GM12878 (cell line): ENCODE measurements at regions not wholly inside any gene's neighbourhood (a gene's known extent, or its start where the extent isn't known, plus 50 kb on each side); places are given as distances from the start of the nearest gene placed in this dataset.

Experiments
- BMI1 ChIP-seq: fragments of 450-650 bp; IDR thresholded peaks from 2 replicates; pipeline ENCODE4 v1.6.1; 2016; ENCODE audit warnings: mild to moderate bottlenecking, moderate library complexity, borderline replicate concordance
- CEBPB ChIP-seq, 2 experiments: fragments of 150-350 bp in 1 of 2; IDR thresholded peaks; 2 replicates each; pipeline ENCODE4 v1.6.1; 2012 to 2014; ENCODE audit warnings: low read depth in 2 of 2, low read length in 2 of 2, borderline replicate concordance in 1 of 2, inconsistent platforms in 1 of 2
- CHD4 ChIP-seq: fragments of 200-600 bp; sonication (generic); IDR thresholded peaks from 2 replicates; pipeline ENCODE4 v1.6.1; 2016; ENCODE audit warnings: mild to moderate bottlenecking
- YY1 ChIP-seq: IDR thresholded peaks from 2 replicates; pipeline ENCODE4 v1.6.1; 2011; ENCODE audit warnings: low read depth, mild to moderate bottlenecking, low read length
- TF ChIP-seq, protein P1 (sequence below): IDR thresholded peaks from 2 replicates; pipeline ENCODE4 v1.6.1; 2012; ENCODE audit warnings: low read depth, low read length, improper control_type of control experiment
- TF ChIP-seq, protein P2 (sequence below): fragments of 450-650 bp; IDR thresholded peaks from 2 replicates; pipeline ENCODE4 v1.6.1; 2017; ENCODE audit warnings: mild to moderate bottlenecking, moderate library complexity
- TF ChIP-seq, protein P3 (sequence below), 3 experiments: IDR thresholded peaks in 2 of 3; conservative IDR thresholded peaks in 1 of 3; 2 replicates each; pipeline ENCODE4 v1.5.1; 2011; ENCODE audit warnings: low read depth in 3 of 3, low read length in 3 of 3, mild to moderate bottlenecking in 3 of 3, control low read depth in 2 of 3, moderate library complexity in 2 of 3, inconsistent platforms in 1 of 3, mixed read lengths in 1 of 3; ENCODE audit not compliant: control insufficient read depth in 2 of 3, insufficient read depth in 1 of 3; ENCODE audit errors: extremely low read depth in 1 of 3

DNA sequence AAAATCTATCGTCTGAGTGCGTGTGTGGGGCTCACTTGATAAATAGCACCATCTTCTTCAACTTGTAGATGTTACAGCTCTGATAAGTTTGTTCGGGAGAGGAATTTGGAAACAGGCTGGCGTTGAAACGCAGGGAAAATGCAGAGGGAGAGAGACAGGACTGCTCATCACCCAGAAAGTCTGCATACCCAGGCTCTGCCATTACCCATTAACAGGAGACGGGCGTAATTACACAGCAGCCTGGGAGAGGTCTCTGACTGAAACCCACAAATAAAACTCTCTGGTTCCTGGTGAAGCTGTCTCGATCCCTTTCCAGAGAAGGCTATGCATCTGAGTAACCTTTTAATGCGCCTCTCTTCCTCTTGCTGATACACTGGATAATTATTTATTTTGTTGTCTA lies 547.3 kb downstream of the BCL11B start (continued):
- TF ChIP-seq, protein P1, sequence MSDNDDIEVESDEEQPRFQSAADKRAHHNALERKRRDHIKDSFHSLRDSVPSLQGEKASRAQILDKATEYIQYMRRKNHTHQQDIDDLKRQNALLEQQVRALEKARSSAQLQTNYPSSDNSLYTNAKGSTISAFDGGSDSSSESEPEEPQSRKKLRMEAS, result no peak
- TF ChIP-seq CEBPB (IDR thresholded peaks at IDR 0.05; ENCODE audit: borderline replicate concordance in 1 of 2, low read depth in 2 of 2, low read length in 2 of 2) (no peak), BMI1 (no peak), CHD4 (no peak), YY1 (no peak)
- TF ChIP-seq, protein P2, sequence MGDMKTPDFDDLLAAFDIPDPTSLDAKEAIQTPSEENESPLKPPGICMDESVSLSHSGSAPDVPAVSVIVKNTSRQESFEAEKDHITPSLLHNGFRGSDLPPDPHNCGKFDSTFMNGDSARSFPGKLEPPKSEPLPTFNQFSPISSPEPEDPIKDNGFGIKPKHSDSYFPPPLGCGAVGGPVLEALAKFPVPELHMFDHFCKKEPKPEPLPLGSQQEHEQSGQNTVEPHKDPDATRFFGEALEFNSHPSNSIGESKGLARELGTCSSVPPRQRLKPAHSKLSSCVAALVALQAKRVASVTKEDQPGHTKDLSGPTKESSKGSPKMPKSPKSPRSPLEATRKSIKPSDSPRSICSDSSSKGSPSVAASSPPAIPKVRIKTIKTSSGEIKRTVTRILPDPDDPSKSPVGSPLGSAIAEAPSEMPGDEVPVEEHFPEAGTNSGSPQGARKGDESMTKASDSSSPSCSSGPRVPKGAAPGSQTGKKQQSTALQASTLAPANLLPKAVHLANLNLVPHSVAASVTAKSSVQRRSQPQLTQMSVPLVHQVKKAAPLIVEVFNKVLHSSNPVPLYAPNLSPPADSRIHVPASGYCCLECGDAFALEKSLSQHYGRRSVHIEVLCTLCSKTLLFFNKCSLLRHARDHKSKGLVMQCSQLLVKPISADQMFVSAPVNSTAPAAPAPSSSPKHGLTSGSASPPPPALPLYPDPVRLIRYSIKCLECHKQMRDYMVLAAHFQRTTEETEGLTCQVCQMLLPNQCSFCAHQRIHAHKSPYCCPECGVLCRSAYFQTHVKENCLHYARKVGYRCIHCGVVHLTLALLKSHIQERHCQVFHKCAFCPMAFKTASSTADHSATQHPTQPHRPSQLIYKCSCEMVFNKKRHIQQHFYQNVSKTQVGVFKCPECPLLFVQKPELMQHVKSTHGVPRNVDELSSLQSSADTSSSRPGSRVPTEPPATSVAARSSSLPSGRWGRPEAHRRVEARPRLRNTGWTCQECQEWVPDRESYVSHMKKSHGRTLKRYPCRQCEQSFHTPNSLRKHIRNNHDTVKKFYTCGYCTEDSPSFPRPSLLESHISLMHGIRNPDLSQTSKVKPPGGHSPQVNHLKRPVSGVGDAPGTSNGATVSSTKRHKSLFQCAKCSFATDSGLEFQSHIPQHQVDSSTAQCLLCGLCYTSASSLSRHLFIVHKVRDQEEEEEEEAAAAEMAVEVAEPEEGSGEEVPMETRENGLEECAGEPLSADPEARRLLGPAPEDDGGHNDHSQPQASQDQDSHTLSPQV, result no peak
- TF ChIP-seq, protein P3, sequence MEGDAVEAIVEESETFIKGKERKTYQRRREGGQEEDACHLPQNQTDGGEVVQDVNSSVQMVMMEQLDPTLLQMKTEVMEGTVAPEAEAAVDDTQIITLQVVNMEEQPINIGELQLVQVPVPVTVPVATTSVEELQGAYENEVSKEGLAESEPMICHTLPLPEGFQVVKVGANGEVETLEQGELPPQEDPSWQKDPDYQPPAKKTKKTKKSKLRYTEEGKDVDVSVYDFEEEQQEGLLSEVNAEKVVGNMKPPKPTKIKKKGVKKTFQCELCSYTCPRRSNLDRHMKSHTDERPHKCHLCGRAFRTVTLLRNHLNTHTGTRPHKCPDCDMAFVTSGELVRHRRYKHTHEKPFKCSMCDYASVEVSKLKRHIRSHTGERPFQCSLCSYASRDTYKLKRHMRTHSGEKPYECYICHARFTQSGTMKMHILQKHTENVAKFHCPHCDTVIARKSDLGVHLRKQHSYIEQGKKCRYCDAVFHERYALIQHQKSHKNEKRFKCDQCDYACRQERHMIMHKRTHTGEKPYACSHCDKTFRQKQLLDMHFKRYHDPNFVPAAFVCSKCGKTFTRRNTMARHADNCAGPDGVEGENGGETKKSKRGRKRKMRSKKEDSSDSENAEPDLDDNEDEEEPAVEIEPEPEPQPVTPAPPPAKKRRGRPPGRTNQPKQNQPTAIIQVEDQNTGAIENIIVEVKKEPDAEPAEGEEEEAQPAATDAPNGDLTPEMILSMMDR (IDR thresholded peaks at IDR 0.05 in 2 of 3, conservative IDR thresholded peaks at IDR 0.05 in 1 of 3; ENCODE audit: control insufficient read depth in 2 of 3, extremely low read depth in 1 of 3, insufficient read depth in 1 of 3, low read depth in 3 of 3, low read length in 3 of 3), result no peak
